Mesenteric fat pad (tissue), 1 donor: ENCODE measurements at regions not wholly inside any gene's neighbourhood (a gene's known extent, or its start where the extent isn't known, plus 50 kb on each side); places are given as distances from the start of the nearest gene placed in this dataset.
"Not testable (repeated sequence)": the region's sequence is repeated elsewhere in the genome, so short reads cannot be mapped to it uniquely, and the experiment has no call there.

Experiments
- DNase-seq: peaks from one replicate; pipeline ENCODE4 v3.0.0-alpha.2; 2020; ENCODE audit warnings: low spot score
- donor health status: DM: yes; HTN: yes; CAD: no.

GRCh38 chr20:29519610-29520241 is 1737.7 kb upstream of the DEFB115 start:
- DNase-seq = not testable (repeated sequence)

- DNase-seq = not testable (repeated sequence)
Measured at GRCh38 chr20:29533566-29534177, 1723.8 kb upstream of the DEFB115 start.

GRCh38 chr20:29566901-29567635 is 1690.4 kb upstream of the DEFB115 start:
- not testable (repeated sequence) for DNase-seq

GRCh38 chr20:29567671-29568070 is 1689.8 kb upstream of the DEFB115 start:
- not testable (repeated sequence) for DNase-seq

- not testable (repeated sequence) for DNase-seq
Measured at GRCh38 chr20:29570126-29570525, 1687.3 kb upstream of the DEFB115 start.

- not testable (repeated sequence) for DNase-seq
Measured at GRCh38 chr20:29589530-29589929, 1667.9 kb upstream of the DEFB115 start.

GRCh38 chr20:29604163-29604562 is 1653.3 kb upstream of the DEFB115 start:
- not testable (repeated sequence) for DNase-seq

GRCh38 chr20:29606171-29606570 is 1651.3 kb upstream of the DEFB115 start:
- not testable (repeated sequence) for DNase-seq

- not testable (repeated sequence) for DNase-seq
Measured at GRCh38 chr20:29629395-29629794, 1628.1 kb upstream of the DEFB115 start.
